ENCODE measurements at regions not wholly inside any gene's neighbourhood (a gene's known extent, or its start where the extent isn't known, plus 50 kb on each side); places are given as distances from the start of the nearest gene placed in this dataset.

DNA sequence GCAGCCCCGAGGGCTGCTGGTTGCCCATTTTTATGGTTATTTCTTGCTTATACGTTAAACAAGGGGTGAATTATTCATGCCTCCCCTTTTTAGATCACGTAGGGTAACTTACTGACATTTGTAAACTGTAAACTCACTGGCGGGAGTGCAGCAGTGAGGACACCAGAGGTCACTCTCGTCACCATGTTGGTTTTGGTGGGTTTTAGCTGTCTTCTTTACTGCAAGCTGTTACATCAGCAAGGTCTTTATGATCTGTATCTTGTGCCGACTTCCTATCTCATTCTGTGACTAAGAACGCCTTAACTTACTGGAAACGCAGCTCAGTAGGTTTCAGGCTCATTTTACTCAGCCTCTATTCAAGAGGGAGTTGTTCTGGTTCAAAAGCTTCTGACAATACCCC lies 155.0 kb upstream of the PRDM9 start:
- POLR2A ChIA-PET, result no interaction called here
- WGBS (ENCODE audit: insufficient coverage), result 86% methylated on average over 4 of the region's 8 CpGs
- no peak for TF ChIP-seq EZH2 (IDR thresholded peaks at IDR 0.05; ENCODE audit: borderline replicate concordance, insufficient read depth, low read depth, low read length, poor library complexity, severe bottlenecking)
- TF ChIP-seq, protein P1, sequence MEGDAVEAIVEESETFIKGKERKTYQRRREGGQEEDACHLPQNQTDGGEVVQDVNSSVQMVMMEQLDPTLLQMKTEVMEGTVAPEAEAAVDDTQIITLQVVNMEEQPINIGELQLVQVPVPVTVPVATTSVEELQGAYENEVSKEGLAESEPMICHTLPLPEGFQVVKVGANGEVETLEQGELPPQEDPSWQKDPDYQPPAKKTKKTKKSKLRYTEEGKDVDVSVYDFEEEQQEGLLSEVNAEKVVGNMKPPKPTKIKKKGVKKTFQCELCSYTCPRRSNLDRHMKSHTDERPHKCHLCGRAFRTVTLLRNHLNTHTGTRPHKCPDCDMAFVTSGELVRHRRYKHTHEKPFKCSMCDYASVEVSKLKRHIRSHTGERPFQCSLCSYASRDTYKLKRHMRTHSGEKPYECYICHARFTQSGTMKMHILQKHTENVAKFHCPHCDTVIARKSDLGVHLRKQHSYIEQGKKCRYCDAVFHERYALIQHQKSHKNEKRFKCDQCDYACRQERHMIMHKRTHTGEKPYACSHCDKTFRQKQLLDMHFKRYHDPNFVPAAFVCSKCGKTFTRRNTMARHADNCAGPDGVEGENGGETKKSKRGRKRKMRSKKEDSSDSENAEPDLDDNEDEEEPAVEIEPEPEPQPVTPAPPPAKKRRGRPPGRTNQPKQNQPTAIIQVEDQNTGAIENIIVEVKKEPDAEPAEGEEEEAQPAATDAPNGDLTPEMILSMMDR (IDR thresholded peaks at IDR 0.05), result no peak

DNA sequence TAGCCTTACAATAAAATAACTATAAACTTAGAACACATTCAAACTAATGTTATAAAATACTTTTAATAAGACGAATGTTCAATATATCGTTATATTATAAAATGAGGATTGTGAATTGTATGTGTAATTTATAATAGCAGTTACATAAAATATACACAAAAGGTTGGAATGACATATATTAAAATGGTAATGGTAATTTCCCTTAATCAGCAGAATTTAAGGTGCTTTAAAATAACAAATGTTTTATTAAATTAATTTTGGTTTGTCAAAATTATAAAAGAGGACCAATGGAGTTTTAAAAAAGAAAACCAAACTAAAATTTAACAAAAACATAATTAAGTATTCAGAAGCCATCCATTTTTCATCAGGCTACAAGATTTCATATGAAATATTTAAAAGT lies 164.3 kb upstream of the PRDM9 start:
- Histone ChIP-seq H4K20me1 (ENCODE audit: control insufficient read depth, insufficient read depth, low read length, poor library complexity, severe bottlenecking) (no peaks in the 10 kb centered on the region), H3K36me3 (replicated peaks in 1 of 2; ENCODE audit: control extremely low read depth in 1 of 2, control insufficient read depth in 1 of 2, extremely low read depth in 1 of 2, insufficient read depth in 2 of 2, low read length in 1 of 2) (no peaks in the 10 kb centered on the region), H3K27ac (ENCODE audit: low read length in 2 of 2) (no peak overlapping the region), H2AFZ (ENCODE audit: insufficient read depth, low read depth, low read length, poor library complexity, severe bottlenecking) (no peak overlapping the region), H3K9ac (ENCODE audit: low read length) (no peak overlapping the region), H3K4me1 (ENCODE audit: control insufficient read depth in 2 of 2, insufficient read depth in 2 of 2, low read length in 2 of 2) (no peaks in the 10 kb centered on the region), H3K27me3 (replicated peaks in 1 of 4; ENCODE audit: control extremely low read depth in 1 of 4, control insufficient read depth in 3 of 4, insufficient read depth in 4 of 4, low read length in 3 of 4) (no peaks in the 10 kb centered on the region), H3K4me3 (ENCODE audit: control extremely low read depth in 1 of 5, extremely low read depth in 1 of 5, insufficient read depth in 1 of 5, low read depth in 2 of 5, low read length in 4 of 5) (no peak overlapping the region), H3K79me2 (ENCODE audit: control insufficient read depth, insufficient read depth, low read length) (no peaks in the 10 kb centered on the region), H3K9me3 (ENCODE audit: control extremely low read depth in 1 of 3, control insufficient read depth in 2 of 3, insufficient read depth in 1 of 3, low read length in 2 of 3) (no peaks in the 10 kb centered on the region), H3K4me2 (replicated peaks; ENCODE audit: low read depth, low read length, poor library complexity, severe bottlenecking) (no peak overlapping the region)
- ChIA-PET CTCF (no interaction called here), POLR2A (no interaction called here)
- intact Hi-C loops (cut with micrococcal nuclease), result no loop called here
- H3K4me3 Mint-ChIP-seq, result no peak overlapping the region
- no peaks in the 10 kb centered on the region for H3K4me1 Mint-ChIP-seq
- H3K27ac Mint-ChIP-seq, result no peak overlapping the region
- ATAC-seq (ENCODE audit: low read depth), result no peak
- no peak for DNase-seq
- peaks cover 2% of the 10 kb centered on the region for H3K9me3 Mint-ChIP-seq (ENCODE audit: insufficient read depth)
- WGBS (ENCODE audit: insufficient coverage), result no CpG with 5 or more reads among the region's 2 CpGs
- TF ChIP-seq EZH2 (IDR thresholded peaks at IDR 0.05; ENCODE audit: borderline replicate concordance, insufficient read depth, low read depth, low read length, poor library complexity, severe bottlenecking), result no peak
- TF ChIP-seq, protein P1 (IDR thresholded peaks at IDR 0.05), result no peak
- H3K27me3 Mint-ChIP-seq, result no peaks in the 10 kb centered on the region

More for the DNA sequence above, 155.0 kb upstream of the PRDM9 start:
- H2AFZ ChIP-seq (ENCODE audit: insufficient read depth, low read depth, low read length, poor library complexity, severe bottlenecking), result no peak overlapping the region
- no peaks in the 10 kb centered on the region for H3K36me3 ChIP-seq (replicated peaks in 1 of 2; ENCODE audit: control extremely low read depth in 1 of 2, control insufficient read depth in 1 of 2, extremely low read depth in 1 of 2, insufficient read depth in 2 of 2, low read length in 1 of 2)
- H3K79me2 ChIP-seq (ENCODE audit: control insufficient read depth, insufficient read depth, low read length), result no peaks in the 10 kb centered on the region
- H3K27ac Mint-ChIP-seq, result no peak overlapping the region
- H3K4me1 Mint-ChIP-seq, result no peaks in the 10 kb centered on the region
- no peak overlapping the region for H3K4me2 ChIP-seq (replicated peaks; ENCODE audit: low read depth, low read length, poor library complexity, severe bottlenecking)
- no peaks in the 10 kb centered on the region for H3K27me3 Mint-ChIP-seq
- H4K20me1 ChIP-seq (ENCODE audit: control insufficient read depth, insufficient read depth, low read length, poor library complexity, severe bottlenecking), result no peaks in the 10 kb centered on the region
- ATAC-seq (ENCODE audit: low read depth), result no peak
- no peaks in the 10 kb centered on the region for H3K9me3 ChIP-seq (ENCODE audit: control extremely low read depth in 1 of 3, control insufficient read depth in 2 of 3, insufficient read depth in 1 of 3, low read length in 2 of 3)
- H3K4me1 ChIP-seq (ENCODE audit: control insufficient read depth in 2 of 2, insufficient read depth in 2 of 2, low read length in 2 of 2), result no peaks in the 10 kb centered on the region
- intact Hi-C loops (cut with micrococcal nuclease), result no loop called here
- CTCF ChIA-PET, result interaction anchor here (1.3 kb wide), 1 partner anchor 1522 kb away, joined by 3 read pairs; no protein-coding TSS in a partner anchor
- no peak overlapping the region for H3K4me3 Mint-ChIP-seq
- no peaks in the 10 kb centered on the region for H3K9me3 Mint-ChIP-seq (ENCODE audit: insufficient read depth)
- H3K4me3 ChIP-seq (ENCODE audit: control extremely low read depth in 1 of 5, extremely low read depth in 1 of 5, insufficient read depth in 1 of 5, low read depth in 2 of 5, low read length in 4 of 5), result no peak overlapping the region
- H3K9ac ChIP-seq (ENCODE audit: low read length), result no peak overlapping the region
- DNase-seq, result no peak
- H3K27ac ChIP-seq (ENCODE audit: low read length in 2 of 2), result no peak overlapping the region
- no peaks in the 10 kb centered on the region for H3K27me3 ChIP-seq (replicated peaks in 1 of 4; ENCODE audit: control extremely low read depth in 1 of 4, control insufficient read depth in 3 of 4, insufficient read depth in 4 of 4, low read length in 3 of 4)
